HG03457 (cell line): ENCODE measurements at regions not wholly inside any gene's neighbourhood (a gene's known extent, or its start where the extent isn't known, plus 50 kb on each side); places are given as distances from the start of the nearest gene placed in this dataset.
"Not testable (repeated sequence)": the region's sequence is repeated elsewhere in the genome, so short reads cannot be mapped to it uniquely, and the experiment has no call there.

Experiments
- ATAC-seq: cut with Tn5 transposase; IDR thresholded peaks from one replicate; pipeline ENCODE4 v1.9.1; 2021; ENCODE audit warnings: moderate number of reproducible peaks; ENCODE audit not compliant: unreplicated experiment

GRCh38 chr3:145620002-145620401 is 541.0 kb downstream of the PLOD2 start:
- ATAC-seq = no peak

GRCh38 chr3:145620486-145620885 is 540.5 kb downstream of the PLOD2 start:
- no peak for ATAC-seq

GRCh38 chr3:145623349-145623748 is 537.6 kb downstream of the PLOD2 start:
- ATAC-seq = no peak

- ATAC-seq = no peak
Measured at GRCh38 chr3:145628211-145628610, 532.8 kb downstream of the PLOD2 start.

GRCh38 chr3:145637105-145637504 is 523.9 kb downstream of the PLOD2 start:
- no peak for ATAC-seq

GRCh38 chr3:145639003-145639606 is 521.9 kb downstream of the PLOD2 start:
- ATAC-seq = no peak

GRCh38 chr3:145639875-145640274 is 521.1 kb downstream of the PLOD2 start:
- no peak for ATAC-seq

- ATAC-seq = no peak
Measured at GRCh38 chr3:145648396-145648795, 512.6 kb downstream of the PLOD2 start.

GRCh38 chr3:145649368-145649887 is 511.6 kb downstream of the PLOD2 start:
- no peak for ATAC-seq

- ATAC-seq = no peak
Measured at GRCh38 chr3:145650170-145650569, 510.8 kb downstream of the PLOD2 start.

- ATAC-seq = no peak
Measured at GRCh38 chr3:145671121-145671520, 489.9 kb downstream of the PLOD2 start.

- ATAC-seq = no peak
Measured at GRCh38 chr3:145673838-145674237, 487.1 kb downstream of the PLOD2 start.

GRCh38 chr3:145678401-145678800 is 482.6 kb downstream of the PLOD2 start:
- no peak for ATAC-seq

- no peak for ATAC-seq
Measured at GRCh38 chr3:145681181-145681580, 479.8 kb downstream of the PLOD2 start.

GRCh38 chr3:145687978-145688377 is 473.0 kb downstream of the PLOD2 start:
- ATAC-seq = not testable (repeated sequence)

GRCh38 chr3:145692751-145693150 is 468.2 kb downstream of the PLOD2 start:
- no peak for ATAC-seq

GRCh38 chr3:145696011-145696410 is 465.0 kb downstream of the PLOD2 start:
- no peak for ATAC-seq

- no peak for ATAC-seq
Measured at GRCh38 chr3:145698250-145698649, 462.7 kb downstream of the PLOD2 start.

GRCh38 chr3:145698749-145699148 is 462.2 kb downstream of the PLOD2 start:
- no peak for ATAC-seq

GRCh38 chr3:145704020-145704419 is 457.0 kb downstream of the PLOD2 start:
- no peak for ATAC-seq

- not testable (repeated sequence) for ATAC-seq
Measured at GRCh38 chr3:145709779-145710178, 451.2 kb downstream of the PLOD2 start.

- no peak for ATAC-seq
Measured at GRCh38 chr3:145716519-145716918, 444.5 kb downstream of the PLOD2 start.

GRCh38 chr3:145719114-145719513 is 441.9 kb downstream of the PLOD2 start:
- no peak for ATAC-seq
